ENCODE measurements at regions not wholly inside any gene's neighbourhood (a gene's known extent, or its start where the extent isn't known, plus 50 kb on each side); places are given as distances from the start of the nearest gene placed in this dataset.

DNA sequence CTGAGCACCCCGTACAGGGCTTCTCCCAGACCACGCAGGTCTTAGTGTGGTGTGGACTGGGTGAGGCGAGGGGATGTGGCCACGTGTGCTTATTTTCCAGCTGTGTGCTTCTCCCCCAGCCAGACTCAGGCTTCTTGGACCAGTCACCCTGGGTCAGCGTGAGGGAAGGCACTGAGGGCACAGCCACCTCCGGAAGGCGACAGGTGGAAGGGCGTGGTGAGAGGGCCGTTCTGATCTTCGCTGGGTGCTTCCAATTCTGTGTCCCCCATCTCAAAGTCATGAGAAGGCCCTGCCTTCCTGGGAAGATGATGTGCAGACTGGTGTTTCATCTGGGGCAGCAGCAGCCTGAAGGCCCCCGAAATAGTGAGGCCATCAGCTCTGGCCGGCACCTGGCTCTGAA is 169.7 kb upstream of the MYCN start:
- TF ChIP-seq, protein P1, sequence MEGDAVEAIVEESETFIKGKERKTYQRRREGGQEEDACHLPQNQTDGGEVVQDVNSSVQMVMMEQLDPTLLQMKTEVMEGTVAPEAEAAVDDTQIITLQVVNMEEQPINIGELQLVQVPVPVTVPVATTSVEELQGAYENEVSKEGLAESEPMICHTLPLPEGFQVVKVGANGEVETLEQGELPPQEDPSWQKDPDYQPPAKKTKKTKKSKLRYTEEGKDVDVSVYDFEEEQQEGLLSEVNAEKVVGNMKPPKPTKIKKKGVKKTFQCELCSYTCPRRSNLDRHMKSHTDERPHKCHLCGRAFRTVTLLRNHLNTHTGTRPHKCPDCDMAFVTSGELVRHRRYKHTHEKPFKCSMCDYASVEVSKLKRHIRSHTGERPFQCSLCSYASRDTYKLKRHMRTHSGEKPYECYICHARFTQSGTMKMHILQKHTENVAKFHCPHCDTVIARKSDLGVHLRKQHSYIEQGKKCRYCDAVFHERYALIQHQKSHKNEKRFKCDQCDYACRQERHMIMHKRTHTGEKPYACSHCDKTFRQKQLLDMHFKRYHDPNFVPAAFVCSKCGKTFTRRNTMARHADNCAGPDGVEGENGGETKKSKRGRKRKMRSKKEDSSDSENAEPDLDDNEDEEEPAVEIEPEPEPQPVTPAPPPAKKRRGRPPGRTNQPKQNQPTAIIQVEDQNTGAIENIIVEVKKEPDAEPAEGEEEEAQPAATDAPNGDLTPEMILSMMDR (IDR thresholded peaks at IDR 0.05 in 4 of 5, conservative IDR thresholded peaks at IDR 0.05 in 1 of 5): no peak
- no peak for TF ChIP-seq POLR2A (IDR thresholded peaks at IDR 0.05)
